Peyer's patch (tissue), 4 donors: ENCODE measurements at regions not wholly inside any gene's neighbourhood (a gene's known extent, or its start where the extent isn't known, plus 50 kb on each side); places are given as distances from the start of the nearest gene placed in this dataset.

Experiments used
- CTCF ChIP-seq, 6 experiments: fragments of 450-650 bp in 4 of 6; fragments of 200-600 bp in 2 of 6; sonication (generic) in 1 of 6; IDR thresholded peaks; one replicate each; pipeline ENCODE4 v1.5.1; 2017 to 2019; ENCODE audit warnings: antibody characterized with exemption in 6 of 6, mild to moderate bottlenecking in 3 of 6, moderate library complexity in 1 of 6
- POLR2A ChIP-seq, 2 donors: fragments of 450-650 bp; IDR thresholded peaks; one replicate each; pipeline ENCODE4 v1.5.1; 2017; ENCODE audit warnings: antibody characterized with exemption in 2 of 2, mild to moderate bottlenecking in 2 of 2, moderate library complexity in 2 of 2

- TF ChIP-seq POLR2A (IDR thresholded peaks at IDR 0.05): no peak
- no peak for TF ChIP-seq CTCF (IDR thresholded peaks at IDR 0.05)
These were observed 149.8 kb downstream of the ACTR3 start for GRCh38 chr2:114039677-114040076.
